Activated naive CD4-positive, alpha-beta T cell treated with anti-CD3 and anti-CD28 coated beads, Interleukin-2, amount 10 ng/mL, durations not matched to agents 7 days and 5 days (primary cell): ENCODE measurements at regions not wholly inside any gene's neighbourhood (a gene's known extent, or its start where the extent isn't known, plus 50 kb on each side); places are given as distances from the start of the nearest gene placed in this dataset.
"Not testable (repeated sequence)": the region's sequence is repeated elsewhere in the genome, so short reads cannot be mapped to it uniquely, and the experiment has no call there.

Source experiments
- CTCF ChIA-PET: fragments of 350-600 bp; sonication (Branson Sonifier 250); formaldehyde crosslinking; loops from one replicate; lab custom pipeline; 2021; ENCODE audit warnings: antibody characterized with exemption; lab: Charles Lee
- DNase-seq: peaks from one replicate; pipeline ENCODE4 v3.0.0-alpha.2; 2020
- H3K27ac Mint-ChIP-seq: one replicate; pipeline ENCODE4 v1.8.0; 2021; ENCODE audit warnings: mild to moderate bottlenecking, moderate library complexity, mixed read lengths
- H3K27me3 Mint-ChIP-seq: one replicate; pipeline ENCODE4 v1.8.0; 2021; ENCODE audit warnings: mild to moderate bottlenecking, mixed read lengths
- H3K36me3 Mint-ChIP-seq: one replicate; pipeline ENCODE4 v1.8.0; 2021; ENCODE audit warnings: mixed read lengths
- H3K4me1 Mint-ChIP-seq: one replicate; pipeline ENCODE4 v1.8.0; 2021; ENCODE audit warnings: mixed read lengths
- H3K4me3 Mint-ChIP-seq: one replicate; pipeline ENCODE4 v1.8.0; 2021; ENCODE audit warnings: mild to moderate bottlenecking, moderate library complexity, mixed read lengths
- H3K9me3 Mint-ChIP-seq: one replicate; pipeline ENCODE4 v1.8.0; 2021; ENCODE audit warnings: mixed read lengths

GRCh38 chr12:89289720-89290119 lies 62.6 kb downstream of the DUSP6 start:
- Mint-ChIP-seq H3K27ac (no peak overlapping the region), H3K27me3 (no peaks in the 10 kb centered on the region), H3K4me1 (no peaks in the 10 kb centered on the region), H3K9me3 (no peaks in the 10 kb centered on the region), H3K36me3 (peaks cover 2% of the 10 kb centered on the region), H3K4me3 (no peak overlapping the region)
- no peak for DNase-seq
- CTCF ChIA-PET = no interaction called here

GRCh38 chr12:89288959-89289358 lies 63.3 kb downstream of the DUSP6 start:
- Mint-ChIP-seq H3K4me1 (no peaks in the 10 kb centered on the region), H3K4me3 (no peak overlapping the region), H3K36me3 (peaks cover 2% of the 10 kb centered on the region), H3K9me3 (no peaks in the 10 kb centered on the region), H3K27ac (no peak overlapping the region), H3K27me3 (no peaks in the 10 kb centered on the region)
- DNase-seq = no peak
- CTCF ChIA-PET = no interaction called here

DNA sequence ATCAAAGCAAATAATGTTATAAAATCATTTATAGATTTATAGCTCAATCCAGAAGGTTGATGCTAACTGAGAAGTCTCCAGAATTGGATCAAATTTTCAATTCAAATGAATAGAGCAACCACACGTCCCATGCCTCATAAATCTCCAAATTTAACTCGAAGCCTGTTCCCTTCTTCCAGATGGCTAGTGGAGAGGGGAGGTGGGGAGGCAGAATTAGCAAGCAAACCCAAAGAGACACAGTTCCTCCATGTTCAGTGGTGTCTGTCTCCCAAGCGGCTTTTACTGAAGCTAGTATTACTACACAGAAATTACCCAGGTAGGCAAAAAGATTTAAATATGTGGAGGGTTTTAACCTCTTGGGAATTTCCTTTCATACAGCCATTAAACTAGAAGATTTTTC lies 65.8 kb downstream of the DUSP6 start:
- CTCF ChIA-PET = interaction anchor here (1.3 kb wide), 1 partner anchor 12 kb away, joined by 3 read pairs; no protein-coding TSS in a partner anchor
- H3K36me3 Mint-ChIP-seq = peaks cover 9% of the 10 kb centered on the region
- H3K4me1 Mint-ChIP-seq = peaks cover 16% of the 10 kb centered on the region
- H3K27ac Mint-ChIP-seq = no peak overlapping the region
- H3K9me3 Mint-ChIP-seq = peaks cover 3% of the 10 kb centered on the region
- H3K4me3 Mint-ChIP-seq = no peak overlapping the region
- no peaks in the 10 kb centered on the region for H3K27me3 Mint-ChIP-seq
- DNase-seq = no peak

- H3K4me3 Mint-ChIP-seq = peak overlapping the region; percentile 46
- H3K27me3 Mint-ChIP-seq = no peaks in the 10 kb centered on the region
- DNase-seq = no peak
- H3K27ac Mint-ChIP-seq = peak overlapping the region; percentile 89
- peaks cover 24% of the 10 kb centered on the region for H3K36me3 Mint-ChIP-seq
- H3K9me3 Mint-ChIP-seq = peaks cover 11% of the 10 kb centered on the region
- H3K4me1 Mint-ChIP-seq = peaks cover 46% of the 10 kb centered on the region
- CTCF ChIA-PET = interaction anchor here (0.9 to 1.3 kb wide), 4 partner anchors 20 to 219 kb away, joined by 3 to 6 read pairs (median 4); no protein-coding TSS in a partner anchor
Measured at GRCh38 chr12:89281539-89281867, 70.8 kb downstream of the DUSP6 start.

DNA sequence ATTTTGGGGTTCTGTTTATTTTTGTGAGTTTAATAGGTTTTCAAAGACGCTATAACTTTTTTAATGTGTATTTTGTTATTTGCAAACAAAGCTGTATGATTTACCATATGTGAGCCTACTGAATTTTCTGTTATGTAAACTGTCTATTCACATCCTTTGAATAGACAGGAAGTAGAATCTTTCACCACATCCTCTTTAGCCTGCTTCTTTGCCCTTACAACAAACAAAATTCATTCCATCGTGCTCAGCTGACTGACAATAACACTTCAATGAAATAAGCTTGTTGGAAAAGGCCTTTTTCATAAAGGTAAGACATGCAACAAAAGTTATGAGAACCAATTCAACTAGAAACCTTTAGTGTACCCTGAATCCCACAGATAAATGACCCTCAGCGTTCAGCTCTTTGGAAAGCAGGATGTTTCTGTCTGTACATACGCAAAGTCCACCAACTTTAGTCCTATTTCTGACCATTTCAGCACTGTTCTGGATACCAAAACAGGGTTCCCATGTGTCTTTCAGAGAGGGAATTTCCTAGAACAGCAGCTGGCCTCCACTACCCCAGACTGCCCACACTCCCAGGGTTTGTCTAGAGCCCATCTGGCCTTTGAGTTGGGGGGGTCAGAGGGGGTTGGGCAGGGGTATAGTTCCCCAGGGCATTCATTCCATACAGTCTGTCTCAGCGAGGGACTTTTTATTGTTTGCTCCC lies 71.3 kb downstream of the DUSP6 start:
- CTCF ChIA-PET = interaction anchor here (0.8 to 1.3 kb wide), 8 partner anchors 20 to 218 kb away, joined by 3 to 6 read pairs (median 3); no protein-coding TSS in a partner anchor
- Mint-ChIP-seq H3K27me3 (no peaks in the 10 kb centered on the region), H3K36me3 (peaks cover 24% of the 10 kb centered on the region), H3K27ac (peak overlapping the region; percentile 89), H3K9me3 (peaks cover 11% of the 10 kb centered on the region), H3K4me1 (peaks cover 46% of the 10 kb centered on the region), H3K4me3 (peak overlapping the region; percentile 53)
- no peak for DNase-seq

GRCh38 chr12:89279499-89279898 lies 72.8 kb downstream of the DUSP6 start:
- Mint-ChIP-seq H3K36me3 (peaks cover 22% of the 10 kb centered on the region), H3K4me3 (no peak overlapping the region), H3K27ac (no peak overlapping the region), H3K27me3 (no peaks in the 10 kb centered on the region), H3K4me1 (peaks cover 46% of the 10 kb centered on the region), H3K9me3 (peaks cover 11% of the 10 kb centered on the region)
- no peak for DNase-seq
- CTCF ChIA-PET = no interaction called here

GRCh38 chr12:89278862-89279261 lies 73.4 kb downstream of the DUSP6 start:
- Mint-ChIP-seq H3K4me3 (no peak overlapping the region), H3K9me3 (peaks cover 11% of the 10 kb centered on the region), H3K36me3 (peaks cover 22% of the 10 kb centered on the region), H3K27ac (no peak overlapping the region), H3K4me1 (peaks cover 47% of the 10 kb centered on the region), H3K27me3 (no peaks in the 10 kb centered on the region)
- CTCF ChIA-PET = interaction anchor here (1.1 kb wide), 1 partner anchor 67 kb away, joined by 3 read pairs; no protein-coding TSS in a partner anchor
- DNase-seq = no peak

- Mint-ChIP-seq H3K27ac (no peak overlapping the region), H3K27me3 (no peaks in the 10 kb centered on the region), H3K36me3 (peaks cover 23% of the 10 kb centered on the region), H3K4me3 (no peak overlapping the region), H3K4me1 (peaks cover 52% of the 10 kb centered on the region), H3K9me3 (peaks cover 11% of the 10 kb centered on the region)
- CTCF ChIA-PET = interaction anchor here (1.1 to 1.4 kb wide), 2 partner anchors 68 to 184 kb away, joined by 3 read pairs; no protein-coding TSS in a partner anchor
- DNase-seq = no peak
Measured at GRCh38 chr12:89278169-89278568, 74.1 kb downstream of the DUSP6 start.

- DNase-seq = no peak
- Mint-ChIP-seq H3K9me3 (peaks cover 10% of the 10 kb centered on the region), H3K4me3 (no peak overlapping the region), H3K27ac (no peak overlapping the region), H3K27me3 (no peaks in the 10 kb centered on the region), H3K4me1 (peaks cover 46% of the 10 kb centered on the region), H3K36me3 (peaks cover 19% of the 10 kb centered on the region)
- CTCF ChIA-PET = interaction anchor here (0.9 to 1.4 kb wide), 3 partner anchors 13 to 185 kb away, joined by 3 read pairs; no protein-coding TSS in a partner anchor
Measured at GRCh38 chr12:89276860-89277259, 75.4 kb downstream of the DUSP6 start.

GRCh38 chr12:89273525-89273924 lies 78.8 kb downstream of the DUSP6 start:
- Mint-ChIP-seq H3K4me1 (peaks cover 16% of the 10 kb centered on the region), H3K27ac (no peak overlapping the region), H3K4me3 (no peak overlapping the region), H3K9me3 (peaks cover 11% of the 10 kb centered on the region), H3K27me3 (no peaks in the 10 kb centered on the region), H3K36me3 (peaks cover 3% of the 10 kb centered on the region)
- CTCF ChIA-PET = interaction anchor here (1.0 kb wide), 1 partner anchor 28 kb away, joined by 3 read pairs; no protein-coding TSS in a partner anchor
- DNase-seq = no peak

DNA sequence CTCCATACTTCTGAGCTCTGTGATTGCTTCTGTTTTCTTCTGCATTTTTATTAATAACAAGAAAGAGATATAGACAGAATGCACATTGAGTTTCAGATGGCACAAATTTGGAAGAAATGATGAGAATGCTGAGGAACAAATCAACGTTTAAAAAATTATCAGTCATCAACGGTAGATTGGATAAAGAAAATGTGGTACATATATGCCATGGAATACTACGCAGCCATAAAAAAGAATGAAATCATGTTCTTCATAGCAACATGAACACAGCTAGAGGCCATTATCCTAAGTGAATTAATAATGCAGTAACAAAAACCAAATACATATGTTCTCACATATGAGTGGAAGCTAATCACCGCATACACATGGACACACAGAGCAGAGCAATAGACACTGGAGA lies 81.8 kb downstream of the DUSP6 start:
- no peak overlapping the region for H3K4me3 Mint-ChIP-seq
- no peak overlapping the region for H3K27ac Mint-ChIP-seq
- DNase-seq = no peak
- H3K9me3 Mint-ChIP-seq = peaks cover 8% of the 10 kb centered on the region
- peaks cover 3% of the 10 kb centered on the region for H3K36me3 Mint-ChIP-seq
- CTCF ChIA-PET = no interaction called here
- H3K4me1 Mint-ChIP-seq = peaks cover 13% of the 10 kb centered on the region
- no peaks in the 10 kb centered on the region for H3K27me3 Mint-ChIP-seq

DNA sequence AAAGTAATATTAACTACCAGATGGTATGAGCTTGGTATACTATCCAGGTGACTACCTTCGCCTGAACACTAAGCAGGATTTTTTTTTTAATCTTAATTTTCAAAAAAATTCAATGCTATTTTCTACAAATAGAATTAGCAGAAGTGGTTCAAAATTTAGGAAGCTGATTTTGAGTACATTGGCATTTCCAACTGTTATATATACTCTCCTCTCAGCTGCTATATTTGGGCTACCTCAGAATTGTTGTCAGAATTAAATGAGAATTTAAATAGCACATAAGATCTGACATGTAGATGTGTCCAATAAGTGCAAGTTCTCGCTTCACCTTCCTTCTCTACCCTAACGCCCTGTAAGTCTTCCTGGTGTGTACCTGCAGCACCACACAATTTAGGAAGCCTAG lies 83.1 kb downstream of the DUSP6 start:
- Mint-ChIP-seq H3K27me3 (no peaks in the 10 kb centered on the region), H3K4me3 (no peak overlapping the region), H3K9me3 (peaks cover 8% of the 10 kb centered on the region), H3K27ac (no peak overlapping the region), H3K36me3 (peaks cover 3% of the 10 kb centered on the region), H3K4me1 (peaks cover 13% of the 10 kb centered on the region)
- CTCF ChIA-PET = no interaction called here
- no peak for DNase-seq

- Mint-ChIP-seq H3K27ac (no peak overlapping the region), H3K9me3 (peaks cover 7% of the 10 kb centered on the region), H3K27me3 (no peaks in the 10 kb centered on the region), H3K36me3 (peaks cover 1% of the 10 kb centered on the region), H3K4me3 (no peak overlapping the region), H3K4me1 (peaks cover 3% of the 10 kb centered on the region)
- CTCF ChIA-PET = no interaction called here
- no peak for DNase-seq
Measured at GRCh38 chr12:89267404-89267803, 84.9 kb downstream of the DUSP6 start.

GRCh38 chr12:89266574-89267188 lies 85.6 kb downstream of the DUSP6 start:
- not testable (repeated sequence) for H3K36me3 Mint-ChIP-seq, H3K4me1 Mint-ChIP-seq, H3K9me3 Mint-ChIP-seq, H3K27me3 Mint-ChIP-seq, H3K4me3 Mint-ChIP-seq, H3K27ac Mint-ChIP-seq, DNase-seq
- CTCF ChIA-PET = interaction anchor here (1.1 kb wide), 1 partner anchor 22 kb away, joined by 4 read pairs; no protein-coding TSS in a partner anchor
